ENCODE measurements at regions not wholly inside any gene's neighbourhood (a gene's known extent, or its start where the extent isn't known, plus 50 kb on each side); places are given as distances from the start of the nearest gene placed in this dataset.

- TF ChIP-seq, protein P1, sequence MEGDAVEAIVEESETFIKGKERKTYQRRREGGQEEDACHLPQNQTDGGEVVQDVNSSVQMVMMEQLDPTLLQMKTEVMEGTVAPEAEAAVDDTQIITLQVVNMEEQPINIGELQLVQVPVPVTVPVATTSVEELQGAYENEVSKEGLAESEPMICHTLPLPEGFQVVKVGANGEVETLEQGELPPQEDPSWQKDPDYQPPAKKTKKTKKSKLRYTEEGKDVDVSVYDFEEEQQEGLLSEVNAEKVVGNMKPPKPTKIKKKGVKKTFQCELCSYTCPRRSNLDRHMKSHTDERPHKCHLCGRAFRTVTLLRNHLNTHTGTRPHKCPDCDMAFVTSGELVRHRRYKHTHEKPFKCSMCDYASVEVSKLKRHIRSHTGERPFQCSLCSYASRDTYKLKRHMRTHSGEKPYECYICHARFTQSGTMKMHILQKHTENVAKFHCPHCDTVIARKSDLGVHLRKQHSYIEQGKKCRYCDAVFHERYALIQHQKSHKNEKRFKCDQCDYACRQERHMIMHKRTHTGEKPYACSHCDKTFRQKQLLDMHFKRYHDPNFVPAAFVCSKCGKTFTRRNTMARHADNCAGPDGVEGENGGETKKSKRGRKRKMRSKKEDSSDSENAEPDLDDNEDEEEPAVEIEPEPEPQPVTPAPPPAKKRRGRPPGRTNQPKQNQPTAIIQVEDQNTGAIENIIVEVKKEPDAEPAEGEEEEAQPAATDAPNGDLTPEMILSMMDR (conservative IDR thresholded peaks at IDR 0.05; ENCODE audit: low read depth, low read length), result no peak
- TF ChIP-seq USF2 (IDR thresholded peaks at IDR 0.05; ENCODE audit: low read depth, low read length) (no peak), FOS (IDR thresholded peaks at IDR 0.05; ENCODE audit: low read depth, low read length) (no peak), POLR2A (IDR thresholded peaks at IDR 0.05; ENCODE audit: low read depth, low read length) (no peak), SMC3 (IDR thresholded peaks at IDR 0.05; ENCODE audit: low read depth, low read length) (no peak), BHLHE40 (IDR thresholded peaks at IDR 0.05; ENCODE audit: low read depth, low read length) (no peak), RAD21 (IDR thresholded peaks at IDR 0.05; ENCODE audit: low read length) (no peak), RCOR1 (IDR thresholded peaks at IDR 0.05; ENCODE audit: insufficient replicate concordance, low read length) (no peak), CEBPB (IDR thresholded peaks at IDR 0.05; ENCODE audit: low read depth, low read length) (no peak), MXI1 (IDR thresholded peaks at IDR 0.05; ENCODE audit: borderline replicate concordance, low read depth, low read length) (no peak)
- TF ChIP-seq, protein P2, sequence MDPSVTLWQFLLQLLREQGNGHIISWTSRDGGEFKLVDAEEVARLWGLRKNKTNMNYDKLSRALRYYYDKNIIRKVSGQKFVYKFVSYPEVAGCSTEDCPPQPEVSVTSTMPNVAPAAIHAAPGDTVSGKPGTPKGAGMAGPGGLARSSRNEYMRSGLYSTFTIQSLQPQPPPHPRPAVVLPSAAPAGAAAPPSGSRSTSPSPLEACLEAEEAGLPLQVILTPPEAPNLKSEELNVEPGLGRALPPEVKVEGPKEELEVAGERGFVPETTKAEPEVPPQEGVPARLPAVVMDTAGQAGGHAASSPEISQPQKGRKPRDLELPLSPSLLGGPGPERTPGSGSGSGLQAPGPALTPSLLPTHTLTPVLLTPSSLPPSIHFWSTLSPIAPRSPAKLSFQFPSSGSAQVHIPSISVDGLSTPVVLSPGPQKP (IDR thresholded peaks at IDR 0.05; ENCODE audit: borderline replicate concordance, low read depth, low read length), result no peak
These were observed 884.9 kb upstream of the FOXG1 start for GRCh38 chr14:27881646-27882045.

Data from IMR-90 (cell line).